Suprapubic skin (tissue), 4 donors: ENCODE measurements at regions not wholly inside any gene's neighbourhood (a gene's known extent, or its start where the extent isn't known, plus 50 kb on each side); places are given as distances from the start of the nearest gene placed in this dataset.

Source experiments
- EP300 ChIP-seq: sonication (generic); formaldehyde crosslinking; IDR thresholded peaks from one replicate; pipeline ENCODE4 v1.6.1; 2017; ENCODE audit warnings: antibody characterized with exemption
- POLR2A ChIP-seq, 2 donors: fragments of 450-650 bp; IDR thresholded peaks; one replicate each; pipeline ENCODE4 v1.6.1; 2017; ENCODE audit warnings: antibody characterized with exemption in 2 of 2, mild to moderate bottlenecking in 2 of 2, moderate library complexity in 2 of 2
- POLR2AphosphoS5 ChIP-seq, 3 donors: sonication (generic); formaldehyde crosslinking; IDR thresholded peaks; one replicate each; pipeline ENCODE4 v1.6.1; 2017; ENCODE audit warnings: antibody characterized with exemption in 3 of 3
- TF ChIP-seq, protein P1 (sequence below), 2 donors: fragments of 200-600 bp in 1 of 2; fragments of 450-650 bp in 1 of 2; sonication (generic) in 1 of 2; IDR thresholded peaks; one replicate each; pipeline ENCODE4 v1.5.1; 2016 to 2019; ENCODE audit warnings: antibody characterized with exemption in 2 of 2, mild to moderate bottlenecking in 1 of 2, moderate library complexity in 1 of 2

DNA sequence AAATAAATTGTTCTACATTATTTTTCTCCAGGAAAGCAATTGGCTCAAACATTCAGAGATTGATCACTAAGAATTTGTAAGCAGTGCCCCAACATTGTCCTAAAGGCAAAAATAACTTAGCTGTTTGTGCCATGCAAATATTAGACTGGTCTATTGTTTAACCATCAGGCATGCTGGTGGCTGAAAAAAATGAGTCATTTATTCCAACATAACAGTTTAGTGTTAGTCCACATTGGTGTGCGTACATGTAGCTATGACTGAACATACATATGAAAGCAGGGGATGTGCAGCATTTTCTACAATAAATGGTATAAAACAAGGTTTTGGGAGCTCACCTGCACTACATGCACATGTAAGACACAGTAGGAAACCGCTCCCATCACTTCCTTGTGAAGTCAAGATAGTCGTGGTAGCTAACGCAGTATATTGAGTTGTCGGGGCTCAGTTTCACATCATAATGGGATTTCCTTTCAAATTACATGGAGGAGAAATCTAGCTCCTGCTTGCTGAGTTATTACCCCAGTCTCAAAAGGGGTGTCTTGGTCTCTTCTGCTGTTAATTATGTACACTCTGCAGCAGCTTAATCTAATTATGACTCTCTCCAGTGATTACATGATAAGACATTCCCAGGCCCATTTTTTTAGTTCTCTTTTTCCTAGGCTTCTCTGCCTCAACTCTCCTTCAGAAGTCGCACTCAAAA lies 199.4 kb downstream of the LYPLAL1 start:
- TF ChIP-seq POLR2AphosphoS5 (IDR thresholded peaks at IDR 0.05) (no peak), POLR2A (IDR thresholded peaks at IDR 0.05) (no peak), EP300 (no peak)
- TF ChIP-seq, protein P1, sequence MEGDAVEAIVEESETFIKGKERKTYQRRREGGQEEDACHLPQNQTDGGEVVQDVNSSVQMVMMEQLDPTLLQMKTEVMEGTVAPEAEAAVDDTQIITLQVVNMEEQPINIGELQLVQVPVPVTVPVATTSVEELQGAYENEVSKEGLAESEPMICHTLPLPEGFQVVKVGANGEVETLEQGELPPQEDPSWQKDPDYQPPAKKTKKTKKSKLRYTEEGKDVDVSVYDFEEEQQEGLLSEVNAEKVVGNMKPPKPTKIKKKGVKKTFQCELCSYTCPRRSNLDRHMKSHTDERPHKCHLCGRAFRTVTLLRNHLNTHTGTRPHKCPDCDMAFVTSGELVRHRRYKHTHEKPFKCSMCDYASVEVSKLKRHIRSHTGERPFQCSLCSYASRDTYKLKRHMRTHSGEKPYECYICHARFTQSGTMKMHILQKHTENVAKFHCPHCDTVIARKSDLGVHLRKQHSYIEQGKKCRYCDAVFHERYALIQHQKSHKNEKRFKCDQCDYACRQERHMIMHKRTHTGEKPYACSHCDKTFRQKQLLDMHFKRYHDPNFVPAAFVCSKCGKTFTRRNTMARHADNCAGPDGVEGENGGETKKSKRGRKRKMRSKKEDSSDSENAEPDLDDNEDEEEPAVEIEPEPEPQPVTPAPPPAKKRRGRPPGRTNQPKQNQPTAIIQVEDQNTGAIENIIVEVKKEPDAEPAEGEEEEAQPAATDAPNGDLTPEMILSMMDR (IDR thresholded peaks at IDR 0.05), result no peak
